ENCODE measurements at regions not wholly inside any gene's neighbourhood (a gene's known extent, or its start where the extent isn't known, plus 50 kb on each side); places are given as distances from the start of the nearest gene placed in this dataset.

DNA sequence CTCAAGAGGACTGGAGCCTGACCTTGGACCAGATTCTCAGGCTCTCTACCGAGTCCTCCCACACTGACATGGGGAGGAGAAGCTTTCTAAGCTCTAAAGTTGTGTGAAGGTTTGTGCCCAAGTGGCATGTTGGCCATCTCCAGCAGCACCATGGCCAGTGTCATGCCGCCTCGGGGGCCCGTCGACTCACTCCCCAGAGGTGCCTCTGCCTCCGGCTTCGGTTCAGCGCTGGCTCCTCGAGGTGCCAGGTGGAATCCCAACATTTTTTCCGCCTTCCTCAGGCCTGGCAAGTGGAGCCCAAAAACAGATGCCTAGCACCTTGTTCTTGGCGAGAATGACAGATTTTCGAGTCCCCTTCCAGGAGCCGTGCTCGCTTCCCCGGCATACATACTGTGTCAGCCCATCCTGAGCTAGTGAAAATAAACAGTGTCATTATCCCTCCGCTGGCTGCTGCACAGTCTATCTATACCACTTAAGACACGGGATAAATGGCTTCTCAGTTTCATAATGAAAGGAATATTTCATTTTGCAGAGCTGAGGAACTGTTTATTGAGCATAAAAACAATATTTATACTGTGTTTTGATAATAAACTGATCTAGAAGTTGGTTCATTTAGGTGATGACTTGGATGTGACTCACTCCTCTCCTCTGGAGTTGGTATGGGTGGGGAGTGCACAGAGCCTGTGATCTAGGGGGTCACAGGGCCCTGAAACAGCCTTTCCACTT is 328.5 kb upstream of the TLE3 start:
- DNase-seq (ENCODE audit: low read depth): no peak

DNA sequence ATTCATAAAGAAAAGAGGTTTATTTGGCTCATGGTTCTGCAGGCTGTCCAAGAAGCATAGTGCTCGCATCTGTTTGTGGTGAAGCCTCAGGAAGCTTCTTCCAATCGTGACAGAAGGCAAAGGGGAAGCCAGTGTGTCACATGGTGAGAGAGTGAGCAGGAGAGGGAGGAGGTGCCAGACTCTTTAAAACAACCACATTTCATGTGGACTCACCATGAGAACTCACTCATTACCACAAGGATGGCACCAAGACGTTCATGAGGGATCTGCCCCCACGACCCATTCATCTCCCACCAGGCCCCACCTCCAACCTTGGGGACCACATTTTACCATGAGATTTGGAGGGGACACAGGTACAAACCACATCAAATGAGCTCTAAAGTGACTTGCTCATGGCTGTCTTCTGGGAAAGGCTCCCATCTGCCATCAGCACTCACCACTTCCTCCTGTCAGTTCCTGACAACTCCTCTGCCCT is 327.3 kb upstream of the TLE3 start:
- peak; percentile 15 for DNase-seq (ENCODE audit: low read depth)

DNA sequence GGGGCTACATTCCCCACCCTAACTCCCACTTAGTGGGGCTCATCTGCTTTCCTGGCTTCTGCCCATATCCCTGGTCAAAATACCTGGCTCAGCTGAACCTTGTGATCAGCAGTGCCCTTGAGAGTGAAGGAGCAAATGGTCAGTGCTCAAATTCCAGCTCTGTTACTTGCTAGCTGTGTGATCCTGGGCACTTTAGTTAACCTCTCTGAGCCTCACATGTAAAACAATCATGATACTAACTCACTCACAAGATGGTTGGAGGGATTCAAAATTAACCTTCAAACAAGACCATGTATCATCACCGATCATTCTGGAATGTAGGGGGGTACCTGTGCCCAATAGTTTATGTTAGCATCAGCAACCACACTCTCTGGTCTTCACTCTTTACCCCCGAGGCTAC is 325.6 kb upstream of the TLE3 start:
- DNase-seq (ENCODE audit: low read depth): no peak

- no peak for DNase-seq (ENCODE audit: low read depth)
Observed at GRCh38 chr15:70422342-70422741, 324.6 kb upstream of the TLE3 start.

DNA sequence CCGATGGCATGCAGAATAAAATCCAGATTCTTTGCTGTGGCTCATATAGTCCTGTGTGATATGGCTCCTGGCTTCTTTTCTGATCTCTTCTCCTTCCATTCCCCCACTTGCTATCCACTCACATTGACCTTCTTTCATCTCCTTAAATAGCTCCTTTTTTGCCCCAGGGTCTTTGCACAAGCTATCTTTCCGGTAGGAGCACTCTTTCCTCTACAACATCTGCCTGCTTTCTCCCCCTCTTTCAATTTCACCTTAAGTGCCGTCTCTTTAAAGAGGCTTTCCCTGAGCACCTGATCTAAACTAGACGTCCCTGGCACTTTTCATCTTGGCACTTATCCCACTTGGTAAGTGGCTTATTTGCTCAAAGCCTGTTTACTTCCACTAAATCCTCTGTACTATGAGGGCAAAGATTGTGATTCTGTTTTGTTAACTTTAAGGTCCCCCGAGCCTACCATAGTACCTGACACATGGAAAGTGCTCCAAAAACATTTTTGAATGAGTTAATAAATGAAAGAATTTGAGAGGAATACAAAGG is 323.3 kb upstream of the TLE3 start:
- no peak for DNase-seq (ENCODE audit: low read depth)

- no peak for DNase-seq (ENCODE audit: low read depth)
Observed at GRCh38 chr15:70420086-70420947, 322.6 kb upstream of the TLE3 start.

- DNase-seq (ENCODE audit: low read depth): no peak
Observed at GRCh38 chr15:70418943-70419342, 321.2 kb upstream of the TLE3 start.

- DNase-seq (ENCODE audit: low read depth): no peak
Observed at GRCh38 chr15:70417535-70417934, 319.8 kb upstream of the TLE3 start.

DNA sequence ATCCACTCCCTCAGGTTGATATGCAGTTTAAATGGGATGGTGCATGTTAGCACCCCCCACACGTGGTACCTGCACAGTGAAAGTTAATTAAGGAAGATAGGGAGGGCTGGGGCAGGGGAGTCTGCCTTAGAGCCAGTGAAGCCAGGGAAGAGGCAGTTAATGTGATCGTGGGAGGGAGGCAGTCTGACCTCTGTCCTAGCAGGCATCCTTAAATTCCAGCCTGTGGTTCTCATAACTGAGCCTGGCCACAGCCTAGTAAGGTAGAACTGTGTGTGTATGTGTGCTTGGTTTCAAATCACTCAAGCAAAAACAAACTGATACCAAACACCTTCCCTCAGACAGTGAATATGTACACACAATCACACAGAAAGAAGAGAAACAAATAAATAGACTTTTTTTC is 319.1 kb upstream of the TLE3 start:
- no peak for DNase-seq (ENCODE audit: low read depth)

DNA sequence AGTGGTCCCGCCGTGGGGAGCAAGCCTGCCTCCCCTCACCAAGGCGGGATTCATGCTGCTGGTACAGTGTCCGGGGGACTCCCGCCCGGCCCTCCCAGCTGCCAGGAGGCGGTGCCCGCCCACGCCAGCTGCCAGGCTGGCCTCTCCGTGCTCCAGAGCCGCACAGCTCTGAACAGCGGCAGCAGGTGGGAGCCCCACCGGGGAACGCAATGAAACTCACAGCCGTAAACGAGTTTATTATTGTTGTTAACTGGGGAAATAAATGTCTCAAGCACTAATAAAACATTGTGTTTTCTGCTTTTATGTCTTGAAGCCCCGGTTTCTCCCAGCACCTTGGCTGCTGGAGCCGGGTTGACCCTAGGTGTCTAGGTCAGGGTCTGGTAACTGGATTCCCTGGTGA is 317.7 kb upstream of the TLE3 start:
- no peak for DNase-seq (ENCODE audit: low read depth)

- DNase-seq (ENCODE audit: low read depth): no peak
Observed at GRCh38 chr15:70414626-70415025, 316.9 kb upstream of the TLE3 start.

- no peak for DNase-seq (ENCODE audit: low read depth)
Observed at GRCh38 chr15:70412794-70413193, 315.1 kb upstream of the TLE3 start.

DNA sequence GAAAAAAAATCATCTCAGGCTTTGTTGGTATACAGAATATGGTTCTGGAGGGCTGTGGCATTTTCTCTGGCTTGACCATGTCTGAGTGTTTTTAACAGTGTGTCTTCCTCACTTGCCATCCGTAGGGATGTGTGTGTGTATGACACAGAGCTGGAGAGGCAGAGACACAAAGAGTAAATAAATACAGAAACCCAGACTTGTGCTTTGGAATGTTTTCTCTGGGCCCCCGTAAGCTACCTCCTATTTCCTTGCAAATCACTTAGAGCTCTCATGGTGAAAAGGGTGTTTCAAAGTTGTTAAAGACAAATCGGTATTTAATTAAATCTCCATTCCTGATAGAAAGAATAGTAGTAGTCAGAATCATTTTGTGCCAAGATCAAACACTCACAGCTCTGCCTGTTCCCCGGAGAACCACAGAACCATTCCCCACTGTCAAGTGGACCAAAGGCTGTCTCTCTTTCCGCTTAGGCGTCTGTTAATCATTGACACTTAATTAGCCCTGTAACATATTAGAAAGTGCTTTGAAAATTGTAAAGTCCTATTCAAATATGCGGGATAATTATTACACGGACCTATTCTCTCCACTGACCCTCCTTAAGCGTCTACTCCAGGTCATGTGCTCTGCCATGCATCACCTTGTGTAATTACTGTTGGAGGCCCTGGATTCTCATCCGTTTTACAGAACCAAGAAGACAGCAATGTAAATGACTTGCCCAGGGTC is 313.6 kb upstream of the TLE3 start:
- no peak for DNase-seq (ENCODE audit: low read depth)

- DNase-seq (ENCODE audit: low read depth): no peak
Observed at GRCh38 chr15:70410371-70410985, 312.8 kb upstream of the TLE3 start.

DNA sequence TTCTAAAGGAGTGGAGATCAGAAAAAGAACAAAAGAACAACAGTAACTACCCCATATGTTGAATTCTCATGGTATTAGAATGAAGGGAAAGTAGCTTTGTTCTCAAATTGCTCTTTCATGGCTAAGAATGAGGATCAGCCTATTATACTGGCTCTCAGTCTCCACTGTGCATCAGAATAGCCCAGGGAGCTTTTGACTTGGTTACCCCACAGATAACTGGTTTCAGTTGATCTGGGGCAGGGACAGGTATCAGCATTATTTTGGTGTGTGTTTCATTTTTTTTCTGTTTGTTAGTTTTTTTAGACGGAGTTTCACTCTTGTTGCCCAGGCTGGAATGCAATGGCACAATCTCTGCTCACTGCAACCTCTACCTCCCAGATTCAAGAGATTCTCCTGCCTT is 311.7 kb upstream of the TLE3 start:
- no peak for DNase-seq (ENCODE audit: low read depth)

- DNase-seq (ENCODE audit: low read depth): no peak
Observed at GRCh38 chr15:70407955-70408354, 310.2 kb upstream of the TLE3 start.

DNA sequence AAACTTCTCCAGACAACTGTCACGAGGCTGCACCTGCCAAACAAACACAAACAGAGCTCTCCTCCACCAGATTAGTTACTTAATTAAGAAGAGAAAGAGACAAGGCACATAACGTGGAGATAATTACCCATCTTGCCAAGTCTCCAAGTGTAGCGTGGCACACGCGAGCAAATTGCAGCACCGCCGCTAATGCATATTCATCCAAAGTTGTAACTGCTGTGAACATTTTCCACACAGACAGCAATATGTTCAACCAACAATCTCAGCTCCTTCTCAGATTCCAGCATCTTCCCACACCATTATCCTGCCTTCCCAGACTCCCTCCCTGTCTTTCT is 309.6 kb upstream of the TLE3 start:
- no peak for DNase-seq (ENCODE audit: low read depth)

GRCh38 chr15:70406617-70407335 is 309.1 kb upstream of the TLE3 start:
- DNase-seq (ENCODE audit: low read depth): no peak

GRCh38 chr15:70401709-70402108 is 304.0 kb upstream of the TLE3 start:
- DNase-seq (ENCODE audit: low read depth): no peak

GRCh38 chr15:70400766-70401541 is 303.2 kb upstream of the TLE3 start:
- no peak for DNase-seq (ENCODE audit: low read depth)

- DNase-seq (ENCODE audit: low read depth): no peak
Observed at GRCh38 chr15:70399204-70399603, 301.5 kb upstream of the TLE3 start.

Measured in activated T-cell treated with anti-CD3 and anti-CD28 coated beads for 48 hours (primary cell).